ENCODE measurements at regions not wholly inside any gene's neighbourhood (a gene's known extent, or its start where the extent isn't known, plus 50 kb on each side); places are given as distances from the start of the nearest gene placed in this dataset.
"Not testable (repeated sequence)": the region's sequence is repeated elsewhere in the genome, so short reads cannot be mapped to it uniquely, and the experiment has no call there.

- DNase-seq (ENCODE audit: low read depth in 3 of 3): no peak
These were observed 209.5 kb downstream of the GLRX3 start for GRCh38 chr10:130345728-130346127.

- no peak for DNase-seq (ENCODE audit: low read depth in 3 of 3)
These were observed 214.8 kb downstream of the GLRX3 start for GRCh38 chr10:130350996-130351395.

GRCh38 chr10:130351466-130352290 lies 215.5 kb downstream of the GLRX3 start:
- DNase-seq (ENCODE audit: low read depth in 3 of 3): no peak

GRCh38 chr10:130352291-130352645 lies 216.1 kb downstream of the GLRX3 start:
- DNase-seq (ENCODE audit: low read depth in 3 of 3): no peak

- DNase-seq (ENCODE audit: low read depth in 3 of 3): no peak
These were observed 217.9 kb downstream of the GLRX3 start for GRCh38 chr10:130353928-130354572.

GRCh38 chr10:130354573-130354954 lies 218.4 kb downstream of the GLRX3 start:
- DNase-seq (ENCODE audit: low read depth in 3 of 3): no peak

- no peak for DNase-seq (ENCODE audit: low read depth in 3 of 3)
These were observed 219.0 kb downstream of the GLRX3 start for GRCh38 chr10:130354976-130355795.

- not testable (repeated sequence) for DNase-seq (ENCODE audit: low read depth in 3 of 3)
These were observed 220.2 kb downstream of the GLRX3 start for GRCh38 chr10:130356429-130356828.

GRCh38 chr10:130357226-130357625 lies 221.0 kb downstream of the GLRX3 start:
- no peak for DNase-seq (ENCODE audit: low read depth in 3 of 3)

- DNase-seq (ENCODE audit: low read depth in 3 of 3): no peak
These were observed 221.8 kb downstream of the GLRX3 start for GRCh38 chr10:130357951-130358350.

- DNase-seq (ENCODE audit: low read depth in 3 of 3): no peak
These were observed 222.9 kb downstream of the GLRX3 start for GRCh38 chr10:130358981-130359650.

GRCh38 chr10:130359711-130360110 lies 223.5 kb downstream of the GLRX3 start:
- DNase-seq (ENCODE audit: low read depth in 3 of 3): no peak

- DNase-seq (ENCODE audit: low read depth in 3 of 3): no peak
These were observed 224.7 kb downstream of the GLRX3 start for GRCh38 chr10:130360826-130361311.

GRCh38 chr10:130361351-130362105 lies 225.3 kb downstream of the GLRX3 start:
- no peak for DNase-seq (ENCODE audit: low read depth in 3 of 3)

- DNase-seq (ENCODE audit: low read depth in 3 of 3): no peak
These were observed 226.1 kb downstream of the GLRX3 start for GRCh38 chr10:130362308-130362761.

GRCh38 chr10:130363051-130363450 lies 226.9 kb downstream of the GLRX3 start:
- DNase-seq (ENCODE audit: low read depth in 3 of 3): no peak

GRCh38 chr10:130363899-130364445 lies 227.8 kb downstream of the GLRX3 start:
- no peak for DNase-seq (ENCODE audit: low read depth in 3 of 3)

- no peak for DNase-seq (ENCODE audit: low read depth in 3 of 3)
These were observed 228.6 kb downstream of the GLRX3 start for GRCh38 chr10:130364631-130365411.

GRCh38 chr10:130368761-130369560 lies 232.8 kb downstream of the GLRX3 start:
- no peak for DNase-seq (ENCODE audit: low read depth in 3 of 3)

Measured in stimulated activated CD4-positive, alpha-beta T cell treated with anti-CD3 and anti-CD28 coated beads, TNF-alpha, amount 100 ng/mL, for 4 hours (primary cell).